HG03159 (cell line): ENCODE measurements at regions not wholly inside any gene's neighbourhood (a gene's known extent, or its start where the extent isn't known, plus 50 kb on each side); places are given as distances from the start of the nearest gene placed in this dataset.
A peak's percentile ranks its signal among the peaks of the same experiment; 100 is the strongest.

ENCODE experiments used
- ATAC-seq: cut with Tn5 transposase; IDR thresholded peaks from one replicate; pipeline ENCODE4 v1.9.1; 2021; ENCODE audit warnings: mild to moderate bottlenecking, moderate library complexity; ENCODE audit not compliant: unreplicated experiment

DNA sequence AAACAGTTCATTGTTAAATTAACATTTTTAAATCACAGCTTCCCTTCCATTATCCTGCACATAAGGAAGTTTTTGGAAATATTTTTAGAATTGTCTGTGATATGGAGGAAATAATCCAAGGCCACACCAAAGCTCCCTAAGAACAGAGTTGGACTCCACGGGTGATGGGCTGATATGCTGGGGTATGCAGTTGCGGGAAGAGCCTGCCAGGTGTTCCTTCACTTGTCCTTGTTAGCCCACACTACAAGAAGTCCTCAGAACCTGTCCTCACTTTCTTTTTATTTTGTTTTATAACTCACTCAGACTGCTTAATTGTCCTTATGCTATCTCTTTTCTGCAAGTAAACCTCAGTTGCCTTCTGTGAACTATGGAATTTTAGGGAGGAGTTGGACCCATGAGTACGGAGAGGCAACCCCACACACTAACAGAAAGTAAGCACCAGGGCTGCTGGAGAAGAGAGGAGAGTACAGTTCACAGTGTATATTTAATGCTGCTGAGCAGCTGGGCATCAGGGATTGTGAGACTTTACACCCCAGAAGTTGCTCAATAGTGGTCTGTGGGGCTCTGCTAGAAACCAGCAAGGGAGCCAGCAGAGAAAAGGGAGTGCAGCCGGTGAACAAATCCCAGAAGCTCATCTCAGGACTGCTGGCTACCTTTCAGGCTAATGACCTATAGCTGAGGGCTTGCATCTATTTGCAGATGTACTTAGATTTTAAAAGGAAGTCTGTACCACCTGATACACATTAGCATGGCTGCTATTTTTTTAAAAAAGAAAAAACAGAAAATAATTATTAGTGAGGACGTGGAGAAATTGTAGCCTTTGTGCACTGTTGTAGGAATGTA, 64.6 kb upstream of the FOXN2 start:
- no peak for ATAC-seq

DNA sequence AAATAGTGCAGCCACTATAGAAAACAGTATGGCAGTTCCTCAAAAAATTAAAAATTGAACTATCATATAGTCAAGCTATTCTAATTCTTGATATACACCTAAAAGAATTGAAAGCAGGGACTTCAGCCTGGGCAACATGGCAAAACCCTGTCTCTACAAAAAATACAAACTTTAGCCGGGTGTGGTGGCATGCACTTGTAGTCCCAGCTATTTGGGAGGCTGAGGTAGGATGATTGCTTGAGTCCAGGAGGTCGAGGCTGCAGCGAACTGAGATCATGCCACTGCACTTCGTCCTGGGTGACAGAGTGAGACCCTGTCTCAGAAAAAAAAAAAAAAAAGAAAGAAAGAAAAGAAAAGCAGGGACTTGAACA, 64.0 kb upstream of the FOXN2 start:
- ATAC-seq, result no peak

DNA sequence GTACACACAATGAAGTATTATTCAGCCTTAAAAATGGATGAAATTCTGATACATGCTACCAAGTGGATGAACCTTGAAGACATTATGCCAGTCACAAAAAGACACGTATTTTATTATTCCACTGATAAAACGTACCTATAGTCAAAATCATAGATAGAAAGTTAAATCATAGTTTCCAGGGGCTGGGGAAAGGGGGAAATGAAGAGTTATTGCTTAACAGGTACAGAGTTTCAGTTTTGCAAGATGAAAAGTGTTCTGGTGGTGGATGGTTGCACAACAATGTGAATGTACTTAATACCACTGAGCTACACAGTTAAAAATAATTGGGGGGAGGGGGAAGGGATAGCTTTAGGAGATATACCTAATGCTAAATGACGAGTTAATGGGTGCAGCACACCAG, 63.5 kb upstream of the FOXN2 start:
- ATAC-seq, result peak; percentile 65

DNA sequence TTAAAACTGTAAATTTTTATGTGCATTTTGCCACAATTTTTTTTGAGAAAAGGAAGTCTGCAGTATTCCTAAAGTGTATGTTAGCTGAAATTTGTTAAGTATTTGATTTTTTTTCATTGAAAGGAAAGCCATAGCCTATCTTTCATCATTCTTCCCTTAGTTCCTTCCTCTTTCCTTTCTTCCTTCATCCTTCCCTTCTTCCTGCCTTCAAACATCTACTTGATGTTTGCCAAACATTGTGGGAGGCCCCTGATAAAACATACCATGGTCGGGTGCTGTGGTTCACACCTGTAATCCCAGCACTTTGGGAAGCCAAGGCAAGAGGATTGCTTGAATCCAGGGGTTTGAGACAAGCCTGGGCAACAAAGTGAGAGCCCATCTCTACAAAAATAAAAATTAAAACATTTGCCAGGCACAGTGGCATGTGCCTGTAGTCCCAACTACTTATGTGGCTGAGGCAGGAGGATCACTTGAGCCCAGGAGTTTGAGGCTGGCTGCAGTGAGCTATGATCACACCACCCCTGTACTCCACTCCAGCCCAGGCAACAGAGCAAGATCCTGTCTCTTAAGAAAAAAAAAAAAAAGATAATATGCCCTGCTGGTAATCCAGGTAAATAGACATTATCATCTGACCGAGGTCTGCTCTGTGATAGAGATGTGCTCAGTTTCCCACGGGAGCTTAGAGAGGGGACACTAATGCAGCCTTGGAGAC, 62.9 kb upstream of the FOXN2 start:
- ATAC-seq, result no peak

DNA sequence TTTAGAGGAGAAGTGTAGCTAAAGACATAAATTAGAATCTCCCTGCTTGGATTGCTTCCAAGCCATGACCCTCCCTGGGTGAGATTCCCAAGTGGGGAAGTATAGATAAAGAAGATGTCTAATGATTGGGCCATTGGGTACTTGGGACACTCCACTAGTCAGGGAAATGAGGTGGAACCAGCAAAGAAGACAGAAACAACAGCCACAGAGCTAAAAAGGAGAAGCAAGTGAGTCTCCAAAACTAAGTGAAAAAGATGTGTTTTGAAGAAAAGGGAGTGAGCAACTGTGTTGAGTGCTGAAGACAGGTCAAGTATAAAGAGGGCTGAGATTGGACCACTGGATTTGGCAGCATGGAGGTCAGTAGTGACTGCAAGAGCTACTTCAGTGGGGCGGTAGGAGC, 61.2 kb upstream of the FOXN2 start:
- ATAC-seq, result no peak

DNA sequence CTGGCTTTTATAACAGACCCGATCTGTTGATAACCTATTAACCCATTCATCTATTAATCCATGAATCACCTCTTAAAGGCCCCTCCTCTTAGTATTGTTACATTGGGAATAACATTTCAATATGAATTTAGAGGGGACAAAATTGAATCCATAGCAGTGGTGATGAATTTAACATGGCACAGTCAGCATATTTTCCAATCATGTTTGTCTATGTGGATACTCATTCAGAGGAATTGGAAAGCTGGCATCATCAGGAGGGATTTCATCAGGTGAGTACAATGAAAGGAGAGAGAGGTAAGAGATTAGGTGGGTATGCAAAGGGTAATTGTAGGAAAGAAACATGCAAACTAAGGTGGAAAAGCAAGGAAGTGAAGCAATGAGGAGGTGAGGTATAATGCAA, 59.6 kb upstream of the FOXN2 start:
- no peak for ATAC-seq

DNA sequence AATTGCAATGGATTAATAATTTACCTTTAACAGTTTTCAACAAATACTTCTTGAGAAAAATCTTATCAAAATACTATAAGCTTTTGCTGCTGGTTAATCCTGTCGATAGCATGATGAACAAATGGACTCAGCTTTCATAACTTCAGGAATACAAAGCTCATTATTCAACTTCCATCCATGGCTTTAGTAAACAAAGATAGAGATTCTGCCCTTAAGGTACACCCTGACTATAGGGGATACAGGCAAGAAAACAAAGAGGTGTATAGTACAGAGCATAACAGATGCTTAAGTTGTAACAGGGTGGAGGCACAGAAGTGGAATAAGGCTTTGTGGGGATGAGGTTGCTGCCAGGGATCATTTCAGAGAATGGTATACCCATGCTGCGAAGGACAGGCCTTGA, 57.0 kb upstream of the FOXN2 start:
- no peak for ATAC-seq

DNA sequence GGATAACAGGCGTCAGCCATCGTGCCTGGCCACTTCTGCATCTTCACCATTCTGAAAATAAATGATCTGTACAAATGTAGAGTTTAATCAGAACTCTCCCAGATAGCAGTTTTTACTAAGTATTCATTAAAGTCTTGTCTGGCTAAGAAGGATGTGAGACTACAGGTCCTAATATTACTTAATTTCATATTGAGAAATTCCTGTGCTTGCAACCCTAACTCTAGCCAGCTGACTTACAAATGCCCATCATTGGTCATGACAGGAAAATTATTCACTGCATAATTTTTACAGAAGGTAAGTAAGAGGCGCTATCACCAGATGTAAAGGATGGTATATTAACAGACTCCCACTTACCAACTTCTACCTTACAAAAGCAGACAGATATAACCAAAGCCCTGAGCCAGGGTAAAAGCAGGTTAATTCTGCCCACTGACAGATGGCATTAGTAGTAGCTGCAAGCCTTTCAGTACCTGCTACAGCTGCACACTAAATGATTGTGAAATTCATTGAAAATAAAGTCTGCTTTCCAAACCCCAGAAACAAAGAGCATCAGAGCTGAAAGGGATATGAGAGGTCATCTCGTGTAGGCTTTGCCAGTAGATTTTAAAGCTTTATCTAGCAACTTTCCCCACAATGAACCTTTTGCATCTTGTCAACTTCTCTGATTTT, 55.9 kb upstream of the FOXN2 start:
- no peak for ATAC-seq

DNA sequence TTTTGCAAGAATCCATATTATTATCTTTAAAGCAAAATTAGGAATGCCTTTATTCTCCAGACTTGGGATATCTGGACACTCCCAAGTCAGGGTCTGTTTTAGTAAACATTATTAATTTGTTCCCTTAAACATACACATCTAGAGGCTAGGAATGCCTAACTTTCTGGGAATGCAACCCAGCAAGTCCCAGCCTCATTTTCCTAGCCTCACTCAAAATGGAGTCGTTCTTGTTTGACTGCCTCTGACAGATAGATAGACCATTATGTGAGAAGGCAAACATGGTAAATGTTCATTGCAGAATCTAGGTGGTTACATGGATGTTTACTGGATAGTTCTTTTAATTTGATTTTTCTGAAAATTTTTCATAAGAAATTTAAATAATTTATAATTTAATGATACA, 54.7 kb upstream of the FOXN2 start:
- ATAC-seq, result no peak

DNA sequence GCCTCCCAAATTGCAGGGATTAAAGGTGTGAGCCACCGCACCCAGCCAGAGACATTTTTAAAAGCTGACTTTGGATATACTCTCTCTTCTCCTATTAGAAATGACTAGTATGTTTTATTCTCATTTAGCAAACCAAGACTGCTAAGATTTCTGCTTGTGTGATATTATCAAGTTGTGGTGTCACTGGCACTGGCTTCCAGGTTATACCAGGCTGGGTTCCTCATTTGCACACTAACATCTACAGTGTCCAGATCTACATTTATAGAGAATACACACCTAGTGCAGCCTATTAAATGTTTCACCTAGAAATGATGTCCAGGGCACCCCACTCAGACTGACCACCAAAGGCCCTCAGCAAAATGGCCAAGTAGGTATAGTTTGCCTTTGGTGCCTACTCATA, 49.9 kb upstream of the FOXN2 start:
- ATAC-seq, result no peak
